GM12878 (cell line): ENCODE measurements at regions not wholly inside any gene's neighbourhood (a gene's known extent, or its start where the extent isn't known, plus 50 kb on each side); places are given as distances from the start of the nearest gene placed in this dataset.

ENCODE experiments used
- POLR2AphosphoS5 ChIP-seq: IDR thresholded peaks from 2 replicates; pipeline ENCODE4 v1.6.1; 2011; ENCODE audit warnings: mild to moderate bottlenecking, low read length, inconsistent platforms
- YY1 ChIP-seq: IDR thresholded peaks from 2 replicates; pipeline ENCODE4 v1.6.1; 2011; ENCODE audit warnings: low read depth, mild to moderate bottlenecking, low read length
- ZNF24 ChIP-seq: fragments of 450-650 bp; IDR thresholded peaks from 2 replicates; pipeline ENCODE4 v1.6.1; 2017; ENCODE audit warnings: antibody characterized with exemption, mild to moderate bottlenecking

- TF ChIP-seq ZNF24 (no peak), POLR2AphosphoS5 (no peak), YY1 (no peak)
These were observed 605.5 kb downstream of the LTN1 start for GRCh38 chr21:28387220-28387619.
